Mesodermal cell (in vitro differentiated cells): ENCODE measurements at regions not wholly inside any gene's neighbourhood (a gene's known extent, or its start where the extent isn't known, plus 50 kb on each side); places are given as distances from the start of the nearest gene placed in this dataset.
"Not testable (repeated sequence)": the region's sequence is repeated elsewhere in the genome, so short reads cannot be mapped to it uniquely, and the experiment has no call there.

Experiments
- H3K27ac ChIP-seq: 2 replicates; pipeline ENCODE4 v1.7.0; 2013; ENCODE audit warnings: mild to moderate bottlenecking, low read depth, low read length, moderate library complexity; ENCODE audit not compliant: severe bottlenecking
- H3K36me3 ChIP-seq: 2 replicates; pipeline ENCODE4 v1.7.1; 2013; ENCODE audit warnings: mild to moderate bottlenecking, low read length, moderate library complexity; ENCODE audit not compliant: control insufficient read depth, insufficient read depth
- H3K4me1 ChIP-seq: one replicate; pipeline ENCODE4 v1.7.1; 2013; ENCODE audit warnings: mild to moderate bottlenecking, low read length; ENCODE audit not compliant: insufficient read depth, control insufficient read depth, poor library complexity, severe bottlenecking
- H3K4me3 ChIP-seq: 2 replicates; pipeline ENCODE4 v1.7.0; 2013; ENCODE audit warnings: low read length, control low read depth, mild to moderate bottlenecking; ENCODE audit not compliant: insufficient read depth, poor library complexity, severe bottlenecking; ENCODE audit errors: extremely low read depth
- H3K9me3 ChIP-seq: 2 replicates; pipeline ENCODE4 v1.7.1; 2013; ENCODE audit warnings: mild to moderate bottlenecking, low read length, moderate library complexity; ENCODE audit not compliant: control insufficient read depth
- WGBS, 2 experiments: methylation state at CpG; one replicate each; pipeline ENCODE4 v1.1.5; 2013; ENCODE audit warnings: missing lambda C conversion rate in 2 of 2; ENCODE audit not compliant: insufficient coverage in 2 of 2; 5-methylcytosine and 5-hydroxymethylcytosine counted together

GRCh38 chr6:48638796-48639195 is 527.8 kb upstream of the PTCHD4 start:
- not testable (repeated sequence) for H3K4me3 ChIP-seq, H3K9me3 ChIP-seq, H3K36me3 ChIP-seq, H3K4me1 ChIP-seq, H3K27ac ChIP-seq
- WGBS, 2 experiments = 83% methylated on average over 1 of the region's 1 CpG; no CpG with 5 or more reads in 1 of the 2 experiments

- H3K4me3 ChIP-seq = no peak overlapping the region
- no CpG with 5 or more reads among the region's 1 CpG for WGBS, 2 experiments
- H3K36me3 ChIP-seq = no peaks in the 10 kb centered on the region
- H3K9me3 ChIP-seq = no peaks in the 10 kb centered on the region
- no peak overlapping the region for H3K27ac ChIP-seq
- peaks cover 4% of the 10 kb centered on the region for H3K4me1 ChIP-seq
Observed at GRCh38 chr6:48630511-48630910, 519.5 kb upstream of the PTCHD4 start.

- H3K36me3 ChIP-seq = no peaks in the 10 kb centered on the region
- H3K4me1 ChIP-seq = peaks cover 4% of the 10 kb centered on the region
- WGBS, 2 experiments = no CpG with 5 or more reads among the region's 3 CpGs
- no peaks in the 10 kb centered on the region for H3K9me3 ChIP-seq
- no peak overlapping the region for H3K4me3 ChIP-seq
- H3K27ac ChIP-seq = no peak overlapping the region
Observed at GRCh38 chr6:48628316-48628715, 517.3 kb upstream of the PTCHD4 start.

GRCh38 chr6:48626421-48626820 is 515.4 kb upstream of the PTCHD4 start:
- Histone ChIP-seq H3K4me1 (peaks cover 4% of the 10 kb centered on the region), H3K9me3 (no peaks in the 10 kb centered on the region), H3K27ac (no peak overlapping the region), H3K4me3 (no peak overlapping the region), H3K36me3 (no peaks in the 10 kb centered on the region)

GRCh38 chr6:48624631-48625030 is 513.6 kb upstream of the PTCHD4 start:
- H3K36me3 ChIP-seq = no peaks in the 10 kb centered on the region
- H3K4me3 ChIP-seq = no peak overlapping the region
- H3K27ac ChIP-seq = no peak overlapping the region
- WGBS, 2 experiments = 93% methylated on average over 2 of the region's 3 CpGs; no CpG with 5 or more reads in 1 of the 2 experiments
- no peaks in the 10 kb centered on the region for H3K9me3 ChIP-seq
- H3K4me1 ChIP-seq = peaks cover 4% of the 10 kb centered on the region

GRCh38 chr6:48619771-48620170 is 508.8 kb upstream of the PTCHD4 start:
- 75 to 100% methylated on average over 1 to 3 of the region's 3 CpGs for WGBS, 2 experiments
- Histone ChIP-seq H3K36me3 (no peaks in the 10 kb centered on the region), H3K4me3 (no peak overlapping the region), H3K27ac (no peak overlapping the region), H3K4me1 (no peaks in the 10 kb centered on the region), H3K9me3 (no peaks in the 10 kb centered on the region)

GRCh38 chr6:48615041-48615440 is 504.0 kb upstream of the PTCHD4 start:
- H3K36me3 ChIP-seq = no peaks in the 10 kb centered on the region
- WGBS, 2 experiments = 86% methylated on average over 1 of the region's 2 CpGs; no CpG with 5 or more reads in 1 of the 2 experiments
- no peaks in the 10 kb centered on the region for H3K9me3 ChIP-seq
- H3K27ac ChIP-seq = no peak overlapping the region
- no peak overlapping the region for H3K4me3 ChIP-seq
- H3K4me1 ChIP-seq = no peaks in the 10 kb centered on the region

GRCh38 chr6:48614326-48614725 is 503.3 kb upstream of the PTCHD4 start:
- Histone ChIP-seq H3K36me3 (no peaks in the 10 kb centered on the region), H3K9me3 (no peaks in the 10 kb centered on the region), H3K4me3 (no peak overlapping the region), H3K27ac (no peak overlapping the region), H3K4me1 (no peaks in the 10 kb centered on the region)
- 83 to 96% methylated on average over 5 of the region's 5 CpGs for WGBS, 2 experiments

GRCh38 chr6:48613231-48613949 is 502.4 kb upstream of the PTCHD4 start:
- H3K9me3 ChIP-seq = no peaks in the 10 kb centered on the region
- WGBS, 2 experiments = no CpG with 5 or more reads among the region's 5 CpGs
- H3K4me3 ChIP-seq = no peak overlapping the region
- no peaks in the 10 kb centered on the region for H3K36me3 ChIP-seq
- no peak overlapping the region for H3K27ac ChIP-seq
- H3K4me1 ChIP-seq = no peaks in the 10 kb centered on the region

GRCh38 chr6:48611332-48611731 is 500.3 kb upstream of the PTCHD4 start:
- H3K9me3 ChIP-seq = no peaks in the 10 kb centered on the region
- no peaks in the 10 kb centered on the region for H3K4me1 ChIP-seq
- no peak overlapping the region for H3K27ac ChIP-seq
- H3K4me3 ChIP-seq = no peak overlapping the region
- WGBS, 2 experiments = 83 to 91% methylated on average over 2 of the region's 3 CpGs
- H3K36me3 ChIP-seq = no peaks in the 10 kb centered on the region

- Histone ChIP-seq H3K27ac (no peak overlapping the region), H3K4me1 (no peaks in the 10 kb centered on the region), H3K36me3 (no peaks in the 10 kb centered on the region), H3K4me3 (no peak overlapping the region), H3K9me3 (no peaks in the 10 kb centered on the region)
- WGBS, 2 experiments = no CpG with 5 or more reads among the region's 1 CpG
Observed at GRCh38 chr6:48610846-48611245, 499.8 kb upstream of the PTCHD4 start.
